Large intestine (tissue), 3 donors: ENCODE measurements at regions not wholly inside any gene's neighbourhood (a gene's known extent, or its start where the extent isn't known, plus 50 kb on each side); places are given as distances from the start of the nearest gene placed in this dataset.

Source experiments
- DNase-seq, 2 donors: peaks; one replicate each; pipeline versions ENCODE4 v3.0.0 to v3.0.0-alpha.2; 2013
- H3K27ac ChIP-seq: one replicate; pipeline ENCODE4 v1.5.1; 2013; ENCODE audit warnings: low read length
- H3K27me3 ChIP-seq: 2 replicates; pipeline ENCODE4 v1.6.1; 2013; ENCODE audit warnings: low read length; ENCODE audit not compliant: control insufficient read depth, insufficient read depth
- H3K36me3 ChIP-seq: 2 replicates; pipeline ENCODE4 v1.6.1; 2013; ENCODE audit warnings: low read length; ENCODE audit not compliant: control insufficient read depth, insufficient read depth
- H3K4me1 ChIP-seq: one replicate; pipeline ENCODE4 v1.6.1; 2013; ENCODE audit warnings: low read length; ENCODE audit not compliant: control insufficient read depth, insufficient read depth
- H3K4me3 ChIP-seq: one replicate; pipeline ENCODE4 v1.5.1; 2013; ENCODE audit warnings: low read length
- H3K9me3 ChIP-seq: one replicate; pipeline ENCODE4 v1.6.1; 2013; ENCODE audit warnings: mild to moderate bottlenecking, low read depth, low read length, moderate library complexity; ENCODE audit not compliant: control insufficient read depth
- WGBS: methylation state at CpG from one replicate; pipeline ENCODE4 v1.1.5; 2013; ENCODE audit warnings: low lambda C conversion rate; ENCODE audit not compliant: insufficient coverage; 5-methylcytosine and 5-hydroxymethylcytosine counted together

GRCh38 chr20:40848096-40848495, 159.1 kb upstream of the MAFB start:
- no peak for DNase-seq
- Histone ChIP-seq H3K36me3 (no peaks in the 10 kb centered on the region), H3K27ac (no peak overlapping the region), H3K4me3 (no peak overlapping the region), H3K4me1 (no peaks in the 10 kb centered on the region), H3K9me3 (no peaks in the 10 kb centered on the region), H3K27me3 (peaks cover 2% of the 10 kb centered on the region)
- no CpG with 5 or more reads among the region's 11 CpGs for WGBS

GRCh38 chr20:40848526-40848925, 159.5 kb upstream of the MAFB start:
- DNase-seq = no peak
- Histone ChIP-seq H3K36me3 (no peaks in the 10 kb centered on the region), H3K4me1 (no peaks in the 10 kb centered on the region), H3K27ac (no peak overlapping the region), H3K9me3 (no peaks in the 10 kb centered on the region), H3K4me3 (no peak overlapping the region), H3K27me3 (peaks cover 2% of the 10 kb centered on the region)
- no CpG with 5 or more reads among the region's 9 CpGs for WGBS

- Histone ChIP-seq H3K9me3 (no peaks in the 10 kb centered on the region), H3K36me3 (no peaks in the 10 kb centered on the region), H3K4me1 (no peaks in the 10 kb centered on the region), H3K4me3 (no peak overlapping the region), H3K27me3 (peaks cover under 1% of the 10 kb centered on the region), H3K27ac (no peak overlapping the region)
- no peak for DNase-seq
Measured at GRCh38 chr20:40849456-40849855, 160.4 kb upstream of the MAFB start.

- Histone ChIP-seq H3K9me3 (no peaks in the 10 kb centered on the region), H3K27ac (no peak overlapping the region), H3K4me1 (no peaks in the 10 kb centered on the region), H3K4me3 (no peak overlapping the region), H3K27me3 (no peaks in the 10 kb centered on the region), H3K36me3 (no peaks in the 10 kb centered on the region)
- WGBS = 82% methylated on average over 2 of the region's 5 CpGs
- DNase-seq = no peak
Measured at GRCh38 chr20:40851051-40851450, 162.0 kb upstream of the MAFB start.

GRCh38 chr20:40855269-40855668, 166.2 kb upstream of the MAFB start:
- no CpG with 5 or more reads among the region's 1 CpG for WGBS
- H3K27ac ChIP-seq = no peak overlapping the region
- no peaks in the 10 kb centered on the region for H3K4me1 ChIP-seq
- H3K9me3 ChIP-seq = no peaks in the 10 kb centered on the region
- no peak for DNase-seq
- no peaks in the 10 kb centered on the region for H3K36me3 ChIP-seq
- peaks cover 7% of the 10 kb centered on the region for H3K27me3 ChIP-seq
- no peak overlapping the region for H3K4me3 ChIP-seq

- no peak overlapping the region for H3K27ac ChIP-seq
- H3K4me1 ChIP-seq = no peaks in the 10 kb centered on the region
- no peak overlapping the region for H3K4me3 ChIP-seq
- no peaks in the 10 kb centered on the region for H3K9me3 ChIP-seq
- 33% methylated on average over 1 of the region's 5 CpGs for WGBS
- no peaks in the 10 kb centered on the region for H3K36me3 ChIP-seq
- H3K27me3 ChIP-seq = peaks cover 7% of the 10 kb centered on the region
- DNase-seq = no peak
Measured at GRCh38 chr20:40856653-40857052, 167.6 kb upstream of the MAFB start.

- no peaks in the 10 kb centered on the region for H3K4me1 ChIP-seq
- H3K9me3 ChIP-seq = no peaks in the 10 kb centered on the region
- H3K36me3 ChIP-seq = no peaks in the 10 kb centered on the region
- no peak overlapping the region for H3K27ac ChIP-seq
- no peak overlapping the region for H3K4me3 ChIP-seq
- peaks cover 7% of the 10 kb centered on the region for H3K27me3 ChIP-seq
- DNase-seq = no peak
- no CpG with 5 or more reads among the region's 8 CpGs for WGBS
Measured at GRCh38 chr20:40860487-40860902, 168.1 kb upstream of the TOP1 start.

- no peak overlapping the region for H3K4me3 ChIP-seq
- H3K9me3 ChIP-seq = no peaks in the 10 kb centered on the region
- no peak overlapping the region for H3K27ac ChIP-seq
- no peak for DNase-seq
- H3K4me1 ChIP-seq = no peaks in the 10 kb centered on the region
- H3K27me3 ChIP-seq = peaks cover 7% of the 10 kb centered on the region
- 84% methylated on average over 3 of the region's 11 CpGs for WGBS
- H3K36me3 ChIP-seq = no peaks in the 10 kb centered on the region
Measured at GRCh38 chr20:40861427-40862008, 167.1 kb upstream of the TOP1 start.

- no peak for DNase-seq
- H3K36me3 ChIP-seq = no peaks in the 10 kb centered on the region
- no peak overlapping the region for H3K4me3 ChIP-seq
- H3K27ac ChIP-seq = no peak overlapping the region
- H3K27me3 ChIP-seq = peaks cover 4% of the 10 kb centered on the region
- no peaks in the 10 kb centered on the region for H3K4me1 ChIP-seq
- no peaks in the 10 kb centered on the region for H3K9me3 ChIP-seq
- no CpG with 5 or more reads among the region's 3 CpGs for WGBS
Measured at GRCh38 chr20:40863355-40863919, 165.2 kb upstream of the TOP1 start.

- no peaks in the 10 kb centered on the region for H3K27me3 ChIP-seq
- H3K9me3 ChIP-seq = no peaks in the 10 kb centered on the region
- 100% methylated on average over 1 of the region's 1 CpG for WGBS
- H3K27ac ChIP-seq = no peak overlapping the region
- H3K4me3 ChIP-seq = no peak overlapping the region
- no peaks in the 10 kb centered on the region for H3K4me1 ChIP-seq
- no peaks in the 10 kb centered on the region for H3K36me3 ChIP-seq
- no peak for DNase-seq
Measured at GRCh38 chr20:40864470-40864869, 164.2 kb upstream of the TOP1 start.

GRCh38 chr20:40865095-40865494, 163.5 kb upstream of the TOP1 start:
- no peaks in the 10 kb centered on the region for H3K36me3 ChIP-seq
- no peaks in the 10 kb centered on the region for H3K4me1 ChIP-seq
- no peaks in the 10 kb centered on the region for H3K27me3 ChIP-seq
- no peak overlapping the region for H3K4me3 ChIP-seq
- no peak overlapping the region for H3K27ac ChIP-seq
- no peaks in the 10 kb centered on the region for H3K9me3 ChIP-seq
- no peak for DNase-seq
- WGBS = no CpG with 5 or more reads among the region's 3 CpGs
